ENCODE measurements at regions not wholly inside any gene's neighbourhood (a gene's known extent, or its start where the extent isn't known, plus 50 kb on each side); places are given as distances from the start of the nearest gene placed in this dataset.

DNA sequence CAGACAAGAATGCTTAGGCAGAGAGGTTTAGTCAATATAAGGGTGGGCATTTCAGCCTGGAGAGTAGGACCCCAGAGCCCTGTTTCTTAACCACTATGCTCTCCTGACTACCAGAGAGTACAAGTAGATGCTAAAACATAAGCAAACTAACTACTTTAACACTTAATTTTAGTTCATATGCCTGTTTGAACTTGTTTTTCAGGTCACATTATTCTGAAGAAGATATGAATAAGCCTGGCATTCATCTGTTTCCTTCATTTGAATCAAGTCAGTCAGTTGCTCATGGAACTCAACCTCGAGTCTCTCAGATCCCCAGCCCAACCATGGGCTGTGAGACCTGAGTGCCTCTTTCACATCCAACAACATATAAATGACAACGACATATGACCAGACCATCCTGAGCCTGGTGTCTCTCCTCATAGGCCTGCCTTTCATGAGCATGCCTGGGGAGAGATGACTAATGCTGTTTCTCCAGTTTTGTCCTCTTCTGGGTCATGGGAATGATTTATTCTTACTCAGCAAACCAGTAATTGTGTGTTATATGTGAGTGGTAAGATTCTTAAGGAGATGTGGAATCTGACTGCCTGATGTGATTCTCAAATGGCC is 251.1 kb upstream of the BTG1 start:
- Histone ChIP-seq H3K9me3 (no peaks in the 10 kb centered on the region), H3K79me2 (ENCODE audit: insufficient read depth) (no peaks in the 10 kb centered on the region), H3K36me3 (replicated peaks in 1 of 2; ENCODE audit: control insufficient read depth in 1 of 2, insufficient read depth in 2 of 2, low read length in 1 of 2) (no peaks in the 10 kb centered on the region), H3K9me2 (no peaks in the 10 kb centered on the region), H2AFZ (ENCODE audit: low read depth) (no peak overlapping the region), H3F3A (replicated peaks; ENCODE audit: insufficient read depth) (no peaks in the 10 kb centered on the region), H4K20me1 (ENCODE audit: insufficient read depth) (no peaks in the 10 kb centered on the region), H3K27me3 (ENCODE audit: insufficient read depth) (no peaks in the 10 kb centered on the region), H3K9ac (no peak overlapping the region), H3K4me2 (no peak overlapping the region), H3K27ac (ENCODE audit: low read depth in 2 of 2, low read length in 1 of 2) (no peak overlapping the region; a peak in 1 of 4 replicates), H3K4me3 (ENCODE audit: low read depth in 2 of 2, low read length in 1 of 2) (no peak overlapping the region), H3K4me1 (ENCODE audit: control insufficient read depth in 1 of 2, insufficient read depth in 2 of 2, low read depth in 1 of 2, low read length in 1 of 2) (peaks cover 0 to 4% of the 10 kb centered on the region in 2 experiments; a peak in 1 of 4 replicates)
- WGBS (ENCODE audit: low lambda C conversion rate), result 26% methylated on average over 2 of the region's 2 CpGs
- DNase-seq, result no peak
- TF ChIP-seq MXI1 (IDR thresholded peaks at IDR 0.05; ENCODE audit: low read depth, low read length) (no peak), JUND (IDR thresholded peaks at IDR 0.05) (no peak), MEF2A (IDR thresholded peaks at IDR 0.05; ENCODE audit: borderline replicate concordance, low read depth) (no peak), GABPA (IDR thresholded peaks at IDR 0.05; ENCODE audit: low read depth) (no peak), RXRA (IDR thresholded peaks at IDR 0.05; ENCODE audit: borderline replicate concordance, low read depth) (no peak), EP300 (IDR thresholded peaks at IDR 0.05; ENCODE audit: borderline replicate concordance in 1 of 2, low read depth in 1 of 2, low read length in 1 of 2) (no peak), RAD21 (IDR thresholded peaks at IDR 0.05; ENCODE audit: low read length) (no peak), SMC3 (IDR thresholded peaks at IDR 0.05; ENCODE audit: low read depth, low read length) (no peak), RCOR1 (IDR thresholded peaks at IDR 0.05; ENCODE audit: low read length) (no peak), GATA2 (CRISPR knock-in tag; IDR thresholded peaks at IDR 0.05) (no peak), FOXJ3 (CRISPR knock-in tag; IDR thresholded peaks at IDR 0.05) (no peak), NFIC (IDR thresholded peaks at IDR 0.05; ENCODE audit: borderline replicate concordance) (no peak), ELF1 (IDR thresholded peaks at IDR 0.05) (no peak), YY1 (IDR thresholded peaks at IDR 0.05; ENCODE audit: low read depth) (no peak)
- TF ChIP-seq, protein P1, sequence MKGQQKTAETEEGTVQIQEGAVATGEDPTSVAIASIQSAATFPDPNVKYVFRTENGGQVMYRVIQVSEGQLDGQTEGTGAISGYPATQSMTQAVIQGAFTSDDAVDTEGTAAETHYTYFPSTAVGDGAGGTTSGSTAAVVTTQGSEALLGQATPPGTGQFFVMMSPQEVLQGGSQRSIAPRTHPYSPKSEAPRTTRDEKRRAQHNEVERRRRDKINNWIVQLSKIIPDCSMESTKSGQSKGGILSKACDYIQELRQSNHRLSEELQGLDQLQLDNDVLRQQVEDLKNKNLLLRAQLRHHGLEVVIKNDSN (IDR thresholded peaks at IDR 0.05; ENCODE audit: borderline replicate concordance, low read depth), result no peak
- TF ChIP-seq, protein P2, sequence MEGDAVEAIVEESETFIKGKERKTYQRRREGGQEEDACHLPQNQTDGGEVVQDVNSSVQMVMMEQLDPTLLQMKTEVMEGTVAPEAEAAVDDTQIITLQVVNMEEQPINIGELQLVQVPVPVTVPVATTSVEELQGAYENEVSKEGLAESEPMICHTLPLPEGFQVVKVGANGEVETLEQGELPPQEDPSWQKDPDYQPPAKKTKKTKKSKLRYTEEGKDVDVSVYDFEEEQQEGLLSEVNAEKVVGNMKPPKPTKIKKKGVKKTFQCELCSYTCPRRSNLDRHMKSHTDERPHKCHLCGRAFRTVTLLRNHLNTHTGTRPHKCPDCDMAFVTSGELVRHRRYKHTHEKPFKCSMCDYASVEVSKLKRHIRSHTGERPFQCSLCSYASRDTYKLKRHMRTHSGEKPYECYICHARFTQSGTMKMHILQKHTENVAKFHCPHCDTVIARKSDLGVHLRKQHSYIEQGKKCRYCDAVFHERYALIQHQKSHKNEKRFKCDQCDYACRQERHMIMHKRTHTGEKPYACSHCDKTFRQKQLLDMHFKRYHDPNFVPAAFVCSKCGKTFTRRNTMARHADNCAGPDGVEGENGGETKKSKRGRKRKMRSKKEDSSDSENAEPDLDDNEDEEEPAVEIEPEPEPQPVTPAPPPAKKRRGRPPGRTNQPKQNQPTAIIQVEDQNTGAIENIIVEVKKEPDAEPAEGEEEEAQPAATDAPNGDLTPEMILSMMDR (IDR thresholded peaks at IDR 0.05), result no peak
- TF ChIP-seq, protein P3, sequence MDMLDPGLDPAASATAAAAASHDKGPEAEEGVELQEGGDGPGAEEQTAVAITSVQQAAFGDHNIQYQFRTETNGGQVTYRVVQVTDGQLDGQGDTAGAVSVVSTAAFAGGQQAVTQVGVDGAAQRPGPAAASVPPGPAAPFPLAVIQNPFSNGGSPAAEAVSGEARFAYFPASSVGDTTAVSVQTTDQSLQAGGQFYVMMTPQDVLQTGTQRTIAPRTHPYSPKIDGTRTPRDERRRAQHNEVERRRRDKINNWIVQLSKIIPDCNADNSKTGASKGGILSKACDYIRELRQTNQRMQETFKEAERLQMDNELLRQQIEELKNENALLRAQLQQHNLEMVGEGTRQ (IDR thresholded peaks at IDR 0.05; ENCODE audit: borderline replicate concordance, low read depth, low read length), result no peak
- TF ChIP-seq, protein P4, sequence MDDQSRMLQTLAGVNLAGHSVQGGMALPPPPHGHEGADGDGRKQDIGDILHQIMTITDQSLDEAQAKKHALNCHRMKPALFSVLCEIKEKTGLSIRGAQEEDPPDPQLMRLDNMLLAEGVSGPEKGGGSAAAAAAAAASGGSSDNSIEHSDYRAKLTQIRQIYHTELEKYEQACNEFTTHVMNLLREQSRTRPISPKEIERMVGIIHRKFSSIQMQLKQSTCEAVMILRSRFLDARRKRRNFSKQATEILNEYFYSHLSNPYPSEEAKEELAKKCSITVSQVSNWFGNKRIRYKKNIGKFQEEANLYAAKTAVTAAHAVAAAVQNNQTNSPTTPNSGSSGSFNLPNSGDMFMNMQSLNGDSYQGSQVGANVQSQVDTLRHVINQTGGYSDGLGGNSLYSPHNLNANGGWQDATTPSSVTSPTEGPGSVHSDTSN (IDR thresholded peaks at IDR 0.05), result no peak
- CTCF ChIA-PET, result interaction anchor here (3.7 kb wide), 1 partner anchor 1015 kb away, joined by 9 read pairs; no protein-coding TSS in a partner anchor
- POLR2A ChIA-PET, result no interaction called here
